SK-N-SH (cell line): ENCODE measurements at regions not wholly inside any gene's neighbourhood (a gene's known extent, or its start where the extent isn't known, plus 50 kb on each side); places are given as distances from the start of the nearest gene placed in this dataset.

Source experiments
- CTCF ChIA-PET: fragments of 300-600, 350-600 bp; formaldehyde crosslinking; extraction: SDS; loops from one replicate; lab custom pipeline; 2021; lab: Yijun Ruan, JAX
- POLR2A ChIA-PET: fragments of 350-600 bp; sonication (Branson Sonifier 250); formaldehyde crosslinking; extraction: SDS; loops from one replicate; lab custom pipeline; 2020; ENCODE audit warnings: antibody characterized with exemption, inconsistent platforms; lab: Yijun Ruan, JAX
- DNase-seq: peaks from one replicate; pipeline ENCODE4 v3.0.0; 2012
- H2AFZ ChIP-seq: fragments of 200-600 bp; sonication (generic); 2 replicates; pipeline ENCODE4 v1.8.1; 2016; ENCODE audit warnings: antibody characterized with exemption, mild to moderate bottlenecking, low read depth
- H3F3A ChIP-seq: fragments of 200-600 bp; sonication (generic); replicated peaks from 2 replicates; pipeline ENCODE3; 2016; ENCODE audit warnings: antibody characterized with exemption, mild to moderate bottlenecking; ENCODE audit not compliant: insufficient read depth
- H3K27ac ChIP-seq, 2 experiments: fragments of 200-500 bp in 1 of 2; fragments of 200-600 bp in 1 of 2; sonication (Bioruptor generic) in 1 of 2; sonication (generic), shearing (Covaris generic) in 1 of 2; 2 replicates each; pipeline versions ENCODE4 v1.5.1 to v1.6.1; 2014 to 2016; ENCODE audit warnings: low read depth in 2 of 2, inconsistent platforms in 1 of 2, low read length in 1 of 2, mild to moderate bottlenecking in 1 of 2, mixed read lengths in 1 of 2
- H3K27me3 ChIP-seq: fragments of 200-600 bp; sonication (generic), shearing (Covaris generic); 2 replicates; pipeline ENCODE4 v1.6.1; 2016; ENCODE audit warnings: mixed run types; ENCODE audit not compliant: insufficient read depth
- H3K36me3 ChIP-seq, 2 experiments: fragments of 200-500 bp in 1 of 2; fragments of 200-600 bp in 1 of 2; sonication (Bioruptor generic) in 1 of 2; sonication (generic) in 1 of 2; replicated peaks in 1 of 2; 2 replicates each; pipeline versions ENCODE3 to v1.5.1; 2014 to 2016; ENCODE audit warnings: low read length in 1 of 2, mild to moderate bottlenecking in 1 of 2; ENCODE audit not compliant: insufficient read depth in 2 of 2, control insufficient read depth in 1 of 2
- H3K4me1 ChIP-seq, 2 experiments: fragments of 200-500 bp in 1 of 2; fragments of 200-600 bp in 1 of 2; sonication (Bioruptor generic) in 1 of 2; sonication (generic), shearing (Covaris generic) in 1 of 2; 2 replicates each; pipeline versions ENCODE4 v1.5.1 to v1.6.1; 2014 to 2016; ENCODE audit warnings: low read depth in 1 of 2, low read length in 1 of 2, mixed run types in 1 of 2; ENCODE audit not compliant: insufficient read depth in 2 of 2, control insufficient read depth in 1 of 2
- H3K4me2 ChIP-seq: fragments of 200-600 bp; sonication (generic), shearing (Covaris generic); 2 replicates; pipeline ENCODE4 v1.6.1; 2017; ENCODE audit warnings: mixed run types
- H3K4me3 ChIP-seq, 2 experiments: fragments of 200-500 bp in 1 of 2; fragments of 200-600 bp in 1 of 2; sonication (Bioruptor generic) in 1 of 2; sonication (generic), shearing (Covaris generic) in 1 of 2; 2 replicates each; pipeline versions ENCODE4 v1.5.1 to v1.8.1; 2014 to 2016; ENCODE audit warnings: low read depth in 2 of 2, inconsistent platforms in 1 of 2, low read length in 1 of 2, mild to moderate bottlenecking in 1 of 2, mixed read lengths in 1 of 2, moderate library complexity in 1 of 2
- H3K79me2 ChIP-seq: fragments of 200-600 bp; sonication (generic); 2 replicates; pipeline ENCODE4 v1.8.1; 2017; ENCODE audit warnings: mild to moderate bottlenecking; ENCODE audit not compliant: insufficient read depth
- H3K9ac ChIP-seq: fragments of 200-600 bp; sonication (generic); 2 replicates; pipeline ENCODE4 v1.6.1; 2017; ENCODE audit warnings: mixed run types
- H3K9me2 ChIP-seq: fragments of 200-600 bp; sonication (generic); 2 replicates; pipeline ENCODE4 v1.6.1; 2017; ENCODE audit warnings: mixed run types
- H3K9me3 ChIP-seq: fragments of 200-600 bp; sonication (generic); 2 replicates; pipeline ENCODE4 v1.6.1; 2017; ENCODE audit warnings: mixed run types, mild to moderate bottlenecking, moderate library complexity
- H4K20me1 ChIP-seq: fragments of 200-600 bp; sonication (generic); 2 replicates; pipeline ENCODE4 v1.6.1; 2017; ENCODE audit warnings: mild to moderate bottlenecking, mixed run types; ENCODE audit not compliant: insufficient read depth
- CTCF ChIP-seq: fragments of 200-600 bp; sonication (generic); IDR thresholded peaks from 2 replicates; pipeline ENCODE4 v1.6.1; 2017; ENCODE audit warnings: antibody characterized with exemption, mild to moderate bottlenecking, moderate library complexity
- ELF1 ChIP-seq: IDR thresholded peaks from 2 replicates; pipeline ENCODE4 v1.4.0; 2012
- EP300 ChIP-seq, 2 experiments: IDR thresholded peaks; 2 replicates each; pipeline versions ENCODE4 v1.4.0 to v1.6.1; 2012; ENCODE audit warnings: borderline replicate concordance in 1 of 2, low read depth in 1 of 2, low read length in 1 of 2
- EZH2phosphoT487 ChIP-seq: fragments of 200-600 bp; sonication (generic); IDR thresholded peaks from 2 replicates; pipeline ENCODE4 v1.6.1; 2017; ENCODE audit warnings: low read depth, mixed run types, mild to moderate bottlenecking, antibody characterized with exemption, moderate library complexity, borderline replicate concordance
- FOSL2 ChIP-seq: IDR thresholded peaks from 2 replicates; pipeline ENCODE4 v1.4.0; 2012; ENCODE audit warnings: low read depth, mild to moderate bottlenecking, moderate library complexity, borderline replicate concordance
- GABPA ChIP-seq: IDR thresholded peaks from 2 replicates; pipeline ENCODE4 v1.4.0; 2012; ENCODE audit warnings: low read depth, mild to moderate bottlenecking
- GATA2 ChIP-seq: sonication (generic); formaldehyde crosslinking; IDR thresholded peaks from 2 replicates; pipeline ENCODE4 v1.5.0; 2020; ENCODE audit warnings: mild to moderate bottlenecking, missing genetic modification reagents
- MXI1 ChIP-seq: IDR thresholded peaks from 2 replicates; pipeline ENCODE4 v1.6.1; 2012; ENCODE audit warnings: mild to moderate bottlenecking, low read depth, low read length, improper control_type of control experiment
- NRF1 ChIP-seq: IDR thresholded peaks from 2 replicates; pipeline ENCODE4 v1.6.1; 2012; ENCODE audit warnings: low read depth, mild to moderate bottlenecking, low read length
- POLR2AphosphoS5 ChIP-seq: IDR thresholded peaks from 2 replicates; pipeline ENCODE4 v1.6.1; 2012; ENCODE audit warnings: low read depth, low read length
- RCOR1 ChIP-seq: fragments of 150-350 bp; IDR thresholded peaks from 2 replicates; pipeline ENCODE4 v1.6.1; 2017; ENCODE audit warnings: antibody characterized with exemption, low read length
- RFX5 ChIP-seq: IDR thresholded peaks from 2 replicates; pipeline ENCODE4 v1.6.1; 2012; ENCODE audit warnings: mild to moderate bottlenecking, improper control_type of control experiment, low read length
- SMC3 ChIP-seq: IDR thresholded peaks from 2 replicates; pipeline ENCODE4 v1.6.1; 2012; ENCODE audit warnings: low read depth, low read length, improper control_type of control experiment
- TAF1 ChIP-seq: IDR thresholded peaks from 2 replicates; pipeline ENCODE4 v1.6.1; 2012; ENCODE audit warnings: low read depth, mild to moderate bottlenecking, low read length, moderate library complexity, borderline replicate concordance
- TEAD4 ChIP-seq: IDR thresholded peaks from 2 replicates; pipeline ENCODE4 v1.4.0; 2012; ENCODE audit warnings: mild to moderate bottlenecking, borderline replicate concordance; ENCODE audit not compliant: insufficient read depth
- WGBS: methylation state at CpG from one replicate; pipeline ENCODE4 v1.1.6; 2017; ENCODE audit warnings: low lambda C conversion rate; 5-methylcytosine and 5-hydroxymethylcytosine counted together
- TF ChIP-seq, protein P1 (sequence below): IDR thresholded peaks from 2 replicates; pipeline ENCODE4 v1.4.0; 2012; ENCODE audit warnings: low read depth, borderline replicate concordance
- TF ChIP-seq, protein P2 (sequence below): fragments of 150-350 bp; IDR thresholded peaks from 2 replicates; pipeline ENCODE4 v1.6.1; 2016; ENCODE audit warnings: mild to moderate bottlenecking, low read depth, low read length
- TF ChIP-seq, protein P3 (sequence below): IDR thresholded peaks from 2 replicates; pipeline ENCODE4; 2012

DNA sequence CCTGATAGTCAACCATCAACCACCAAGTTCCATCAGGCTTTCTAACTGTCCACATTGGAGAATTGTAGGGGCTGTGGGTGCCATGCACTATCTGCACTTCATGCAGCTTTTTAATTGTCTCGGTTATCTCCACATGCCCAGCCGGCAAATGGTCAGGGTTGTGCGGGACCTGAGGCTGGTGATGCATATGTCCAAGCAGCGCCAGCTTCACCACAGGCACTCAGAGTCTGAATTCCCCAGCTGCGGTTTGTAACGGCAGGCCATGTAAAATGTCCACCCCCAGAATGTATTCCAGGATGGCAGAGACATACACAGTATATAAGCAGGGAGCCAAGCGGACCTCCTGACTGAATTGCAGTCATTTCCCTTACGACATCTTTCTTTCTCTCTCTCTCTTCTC lies 435.6 kb downstream of the DYNC2H1 start:
- Histone ChIP-seq H3K4me3 (no peak overlapping the region), H3K4me2 (no peak overlapping the region), H3K27me3 (no peaks in the 10 kb centered on the region), H3K27ac (no peak overlapping the region), H3K36me3 (no peaks in the 10 kb centered on the region), H3F3A (no peaks in the 10 kb centered on the region), H3K4me1 (peaks cover 0 to 4% of the 10 kb centered on the region in 2 experiments; a peak in 2 of 4 replicates), H3K9ac (no peak overlapping the region), H3K9me3 (no peaks in the 10 kb centered on the region), H3K79me2 (no peaks in the 10 kb centered on the region), H4K20me1 (no peaks in the 10 kb centered on the region), H2AFZ (no peak overlapping the region), H3K9me2 (no peaks in the 10 kb centered on the region)
- no peak for DNase-seq
- ChIA-PET POLR2A (interaction anchor here (0.9 kb wide), 1 partner anchor 8 kb away, joined by 3 read pairs; no protein-coding TSS in a partner anchor), CTCF (interaction anchor here (1.2 kb wide), 1 partner anchor 9 kb away, joined by 3 read pairs; no protein-coding TSS in a partner anchor)
- TF ChIP-seq, protein P1, sequence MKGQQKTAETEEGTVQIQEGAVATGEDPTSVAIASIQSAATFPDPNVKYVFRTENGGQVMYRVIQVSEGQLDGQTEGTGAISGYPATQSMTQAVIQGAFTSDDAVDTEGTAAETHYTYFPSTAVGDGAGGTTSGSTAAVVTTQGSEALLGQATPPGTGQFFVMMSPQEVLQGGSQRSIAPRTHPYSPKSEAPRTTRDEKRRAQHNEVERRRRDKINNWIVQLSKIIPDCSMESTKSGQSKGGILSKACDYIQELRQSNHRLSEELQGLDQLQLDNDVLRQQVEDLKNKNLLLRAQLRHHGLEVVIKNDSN = no peak
- TF ChIP-seq SMC3 (no peak), EZH2phosphoT487 (no peak), MXI1 (no peak), RFX5 (no peak), EP300 (IDR thresholded peaks at IDR 0.05; ENCODE audit: borderline replicate concordance in 1 of 2, low read depth in 1 of 2, low read length in 1 of 2) (no peak), TAF1 (no peak), ELF1 (no peak), TEAD4 (no peak), RCOR1 (no peak), FOSL2 (no peak), CTCF (no peak), GABPA (no peak), POLR2AphosphoS5 (no peak), GATA2 (CRISPR knock-in tag) (no peak), NRF1 (no peak)
- TF ChIP-seq, protein P2, sequence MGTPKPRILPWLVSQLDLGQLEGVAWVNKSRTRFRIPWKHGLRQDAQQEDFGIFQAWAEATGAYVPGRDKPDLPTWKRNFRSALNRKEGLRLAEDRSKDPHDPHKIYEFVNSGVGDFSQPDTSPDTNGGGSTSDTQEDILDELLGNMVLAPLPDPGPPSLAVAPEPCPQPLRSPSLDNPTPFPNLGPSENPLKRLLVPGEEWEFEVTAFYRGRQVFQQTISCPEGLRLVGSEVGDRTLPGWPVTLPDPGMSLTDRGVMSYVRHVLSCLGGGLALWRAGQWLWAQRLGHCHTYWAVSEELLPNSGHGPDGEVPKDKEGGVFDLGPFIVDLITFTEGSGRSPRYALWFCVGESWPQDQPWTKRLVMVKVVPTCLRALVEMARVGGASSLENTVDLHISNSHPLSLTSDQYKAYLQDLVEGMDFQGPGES = no peak
- TF ChIP-seq, protein P3, sequence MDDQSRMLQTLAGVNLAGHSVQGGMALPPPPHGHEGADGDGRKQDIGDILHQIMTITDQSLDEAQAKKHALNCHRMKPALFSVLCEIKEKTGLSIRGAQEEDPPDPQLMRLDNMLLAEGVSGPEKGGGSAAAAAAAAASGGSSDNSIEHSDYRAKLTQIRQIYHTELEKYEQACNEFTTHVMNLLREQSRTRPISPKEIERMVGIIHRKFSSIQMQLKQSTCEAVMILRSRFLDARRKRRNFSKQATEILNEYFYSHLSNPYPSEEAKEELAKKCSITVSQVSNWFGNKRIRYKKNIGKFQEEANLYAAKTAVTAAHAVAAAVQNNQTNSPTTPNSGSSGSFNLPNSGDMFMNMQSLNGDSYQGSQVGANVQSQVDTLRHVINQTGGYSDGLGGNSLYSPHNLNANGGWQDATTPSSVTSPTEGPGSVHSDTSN = no peak
- 93% methylated on average over 8 of the region's 8 CpGs for WGBS
